T47D (cell line): ENCODE measurements at regions not wholly inside any gene's neighbourhood (a gene's known extent, or its start where the extent isn't known, plus 50 kb on each side); places are given as distances from the start of the nearest gene placed in this dataset.

Experiments
- DNase-seq, 2 experiments: peaks; one replicate each; pipeline versions ENCODE4 v3.0.0 to v3.0.0-alpha.2; 2011 to 2012; ENCODE audit warnings: low read depth in 1 of 2, low spot score in 1 of 2
- JUND ChIP-seq: IDR thresholded peaks from 2 replicates; pipeline ENCODE4 v1.6.1; 2012; ENCODE audit warnings: low read depth
- in situ Hi-C: cut with HindIII; loops from 2 replicates; pipeline ENCODE4 v1.10.0; 2016; ENCODE audit warnings: low sequenced_read_pairs, low pct_unique_long_range_greater_than_20kb

DNA sequence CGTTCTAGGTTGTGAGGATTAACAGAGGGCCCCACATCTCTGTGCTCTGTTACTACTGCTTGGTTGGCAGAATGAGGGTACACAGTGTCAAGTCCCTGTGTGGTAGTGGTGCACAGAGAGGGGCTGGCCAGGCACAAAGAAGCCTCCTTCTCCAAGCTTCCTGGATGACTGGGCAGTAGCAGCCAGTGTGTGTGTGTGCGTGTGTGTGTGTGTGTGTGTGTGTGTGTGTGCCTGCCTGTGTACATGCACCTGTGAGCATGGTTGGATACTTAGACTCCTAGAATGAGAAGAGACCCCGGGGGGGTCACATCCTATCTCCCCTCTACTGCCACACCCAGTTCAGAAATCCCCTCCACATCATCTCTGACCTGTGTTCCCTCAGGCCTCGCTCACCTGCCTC, 146.7 kb upstream of the UNC5B start:
- DNase-seq, result no peak
- no peak for TF ChIP-seq JUND
- in situ Hi-C loops, result no loop called here

DNA sequence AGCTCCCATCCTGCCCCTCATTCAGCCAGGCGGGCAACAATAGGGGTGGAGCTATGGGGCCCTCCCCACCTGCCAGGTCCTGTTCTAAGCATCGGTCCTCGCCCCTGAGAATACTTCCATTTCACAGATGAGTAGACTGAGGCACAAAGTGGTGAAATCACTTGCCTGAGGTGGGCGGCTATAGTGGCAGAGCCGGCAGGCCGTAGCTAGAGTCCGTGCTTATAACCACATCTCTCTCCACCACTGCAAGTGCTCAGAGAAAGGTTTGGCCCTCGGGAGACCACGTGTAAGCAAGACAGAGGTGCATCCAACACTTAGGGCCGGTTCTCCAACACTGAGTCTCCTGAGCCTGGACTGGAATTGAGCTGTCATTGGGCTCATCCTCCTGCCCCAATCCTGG, 145.8 kb upstream of the UNC5B start:
- TF ChIP-seq JUND, result no peak
- in situ Hi-C loops, result no loop called here
- DNase-seq, result no peak

GRCh38 chr10:71067098-71067740, 145.2 kb upstream of the UNC5B start:
- TF ChIP-seq JUND, result no peak
- in situ Hi-C loops, result no loop called here
- no peak for DNase-seq

GRCh38 chr10:71068861-71069271, 143.5 kb upstream of the UNC5B start:
- no peak for TF ChIP-seq JUND
- in situ Hi-C loops, result no loop called here
- DNase-seq, result no peak

DNA sequence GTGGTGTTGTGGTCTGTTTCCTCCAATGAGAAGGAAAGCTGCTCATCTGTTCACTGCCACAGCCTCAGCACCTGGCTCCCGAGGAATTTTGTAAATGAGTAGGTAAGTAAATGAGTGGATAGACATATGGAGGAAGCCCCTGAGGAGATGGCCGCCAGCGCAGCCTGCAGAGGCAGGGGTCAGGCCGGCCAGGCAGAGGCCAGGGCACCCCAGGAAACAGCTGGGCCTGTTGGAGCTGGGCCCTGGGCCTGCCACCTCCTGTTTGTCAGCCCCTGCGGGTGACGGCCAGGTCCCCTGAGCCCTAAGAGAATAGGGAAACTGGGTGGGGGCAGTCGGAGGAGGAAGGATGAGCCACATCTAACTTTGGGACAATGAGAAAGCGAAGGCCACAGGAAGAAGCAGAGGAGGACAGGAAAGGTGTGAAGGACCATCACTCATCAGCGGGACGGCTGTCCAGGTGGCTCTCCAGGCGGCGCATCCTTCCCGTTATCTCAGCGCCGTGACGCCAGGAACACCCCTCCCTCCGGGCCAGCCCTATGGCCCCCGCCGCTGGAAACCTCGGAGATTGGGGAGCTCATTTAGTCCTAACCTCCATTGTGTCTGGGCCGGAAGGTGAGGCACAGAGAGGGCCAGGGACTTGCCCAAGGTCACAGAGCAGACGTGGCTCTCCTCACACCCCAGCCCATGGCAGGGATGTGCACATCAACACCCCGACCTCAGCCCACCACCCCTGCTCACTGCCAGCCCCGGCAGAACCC, 142.3 kb upstream of the UNC5B start:
- DNase-seq, result no peak
- in situ Hi-C loops, result no loop called here
- no peak for TF ChIP-seq JUND

GRCh38 chr10:71070741-71071140, 141.6 kb upstream of the UNC5B start:
- DNase-seq, result no peak
- in situ Hi-C loops, result no loop called here
- no peak for TF ChIP-seq JUND

DNA sequence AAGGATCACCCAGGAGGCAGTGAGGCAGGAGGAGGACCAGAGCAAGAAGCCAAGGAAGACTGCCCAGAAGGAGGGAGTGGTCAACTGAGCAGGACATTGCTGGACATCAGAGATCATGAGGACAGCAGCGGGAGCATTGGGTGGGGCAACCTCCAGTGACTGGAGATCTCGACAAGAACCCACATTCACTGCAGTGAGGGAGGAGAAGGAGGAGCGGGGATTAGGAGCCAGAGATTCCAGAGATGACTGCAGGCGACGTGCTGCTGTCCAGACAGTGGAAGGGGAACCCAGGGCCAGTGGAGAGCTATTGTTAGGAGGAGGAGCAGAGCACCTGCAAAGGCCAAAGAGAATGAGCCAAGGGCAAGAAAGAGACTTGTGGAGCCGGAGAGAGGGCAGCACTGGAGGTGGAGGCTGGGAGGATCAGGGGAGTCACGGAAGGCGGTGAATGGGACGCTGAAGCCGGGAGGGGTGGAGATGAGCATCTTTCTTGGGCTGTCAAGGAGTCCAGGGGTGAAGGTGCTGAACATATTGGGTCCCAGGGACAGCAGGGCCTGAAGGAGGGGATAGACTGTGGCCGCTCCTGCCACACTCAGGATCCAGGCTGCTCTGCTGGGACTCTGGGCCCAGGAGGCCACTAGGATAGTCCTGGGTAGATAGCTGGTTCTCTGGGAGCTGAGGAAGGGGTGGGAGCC, 140.1 kb upstream of the UNC5B start:
- in situ Hi-C loops, result no loop called here

DNA sequence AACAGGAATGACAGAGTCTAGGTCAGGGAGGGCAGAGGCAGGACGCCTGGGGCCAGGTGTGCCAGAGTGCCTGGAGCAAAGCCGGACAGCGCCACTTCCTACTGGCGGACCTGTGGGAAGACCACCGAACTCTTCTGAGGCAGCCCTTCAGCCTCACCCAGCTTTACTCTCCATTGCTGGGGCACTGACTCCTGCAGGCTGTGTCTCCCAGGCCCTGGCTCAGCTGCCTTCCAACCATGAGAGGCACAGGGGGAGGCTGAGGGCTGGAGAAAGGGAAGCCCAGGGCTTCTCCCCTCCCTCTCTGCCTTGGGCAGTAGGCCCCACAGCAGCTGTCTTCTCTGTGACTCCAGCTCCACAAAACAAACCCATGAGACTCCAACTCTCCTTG, 139.6 kb upstream of the UNC5B start:
- in situ Hi-C loops, result no loop called here
- no peak for TF ChIP-seq JUND
- DNase-seq, result no peak

More for the DNA sequence above, 140.1 kb upstream of the UNC5B start:
- DNase-seq, result no peak
- no peak for TF ChIP-seq JUND

DNA sequence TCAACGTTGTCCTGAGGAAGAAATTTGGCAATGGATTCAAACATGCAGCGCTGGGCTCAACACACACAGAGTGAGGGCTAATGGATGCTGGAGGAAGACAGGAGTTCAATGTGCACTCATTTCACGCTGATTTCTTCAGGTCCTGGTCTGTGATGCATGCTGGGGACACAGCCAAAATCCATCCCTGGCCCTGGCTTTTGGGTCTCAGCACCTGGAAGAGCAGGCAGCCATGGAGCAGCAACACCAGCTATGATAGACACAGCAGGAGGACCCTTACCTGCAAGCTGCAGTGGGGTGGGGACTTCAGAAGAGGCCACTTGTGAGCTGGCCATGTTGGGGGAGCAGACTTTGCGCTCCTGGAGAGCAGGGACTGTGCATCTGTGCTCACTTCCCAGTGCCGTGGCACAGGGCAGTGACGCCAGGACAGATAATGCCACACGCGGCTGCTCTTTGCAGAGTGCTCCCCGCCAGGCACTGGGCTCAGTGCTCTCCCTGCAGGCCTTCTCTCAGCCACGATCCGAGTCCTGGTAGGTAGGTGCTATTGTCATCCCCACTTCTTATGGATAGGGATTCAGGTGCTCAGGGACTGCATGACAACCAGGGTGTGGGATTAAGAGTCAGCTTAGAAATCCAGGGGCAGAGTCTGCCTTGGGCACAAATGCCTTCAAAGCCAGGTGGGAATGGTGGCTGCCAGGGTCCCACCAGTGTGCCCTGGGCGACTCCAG, 138.8 kb upstream of the UNC5B start:
- in situ Hi-C loops, result no loop called here
- no peak for TF ChIP-seq JUND
- no peak for DNase-seq

DNA sequence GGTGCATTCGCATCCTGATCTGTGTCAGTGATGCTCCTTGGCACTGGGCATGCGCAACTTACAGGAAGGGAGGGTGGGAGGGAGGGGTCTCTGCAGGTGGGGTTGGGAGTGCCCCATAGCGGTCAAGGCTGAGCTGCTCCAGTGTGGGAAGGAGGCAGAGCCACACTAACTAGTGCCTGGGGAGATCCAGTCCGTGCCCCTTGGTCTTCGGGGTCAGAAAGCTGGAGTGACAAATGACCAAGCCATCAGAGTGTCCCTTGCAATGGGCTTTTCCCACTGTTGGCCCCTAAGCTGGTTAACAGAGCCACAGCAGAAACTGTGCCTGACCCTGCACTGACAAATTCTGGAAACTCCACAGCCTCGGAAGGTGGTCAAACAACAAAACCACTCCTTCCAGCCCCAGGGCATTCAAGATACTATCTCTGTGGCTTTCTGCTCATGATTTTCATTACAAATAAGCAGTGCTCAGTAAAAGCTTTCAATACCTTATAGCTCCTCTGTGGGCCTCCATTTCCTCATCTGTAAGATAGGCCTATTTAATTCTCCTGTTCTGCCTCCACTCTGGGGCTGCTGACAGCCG, 138.1 kb upstream of the UNC5B start:
- no peak for TF ChIP-seq JUND
- in situ Hi-C loops, result no loop called here
- DNase-seq, result peak; percentile 24 to 60

DNA sequence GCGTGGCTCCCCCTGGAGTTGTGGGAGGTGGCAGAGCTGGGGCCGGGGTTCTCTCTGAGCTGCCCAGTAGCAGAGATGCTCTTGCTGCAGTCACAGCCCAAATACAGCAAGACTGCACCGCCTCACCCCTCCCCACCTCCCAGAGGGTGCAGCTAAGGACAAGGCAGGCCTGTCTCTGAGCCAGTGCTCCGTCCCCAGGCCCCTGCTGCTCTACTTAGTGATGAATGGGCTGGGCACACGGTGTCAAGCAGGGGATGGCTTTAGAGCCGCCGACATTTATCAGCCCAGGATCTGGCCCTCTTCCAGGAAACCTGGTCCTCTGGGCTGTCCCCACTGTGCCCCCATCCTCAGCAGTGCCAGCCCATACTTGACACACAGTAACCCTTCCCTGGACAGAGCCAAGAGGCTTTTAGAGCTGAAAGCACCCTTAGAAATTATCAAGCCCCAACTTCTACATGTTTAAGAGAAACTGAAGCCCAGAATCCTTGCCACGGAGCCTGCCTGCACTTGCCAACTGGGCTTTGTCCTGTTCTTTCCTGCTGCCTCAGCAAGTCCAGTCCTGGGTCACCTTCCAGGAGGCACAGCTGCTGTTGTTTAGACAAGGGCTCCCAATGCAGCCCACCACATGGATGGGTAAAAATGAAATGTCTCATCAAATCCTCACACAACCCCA, 137.1 kb upstream of the UNC5B start:
- DNase-seq, result no peak
- in situ Hi-C loops, result no loop called here

More for the DNA sequence above, 137.1 kb upstream of the UNC5B start:
- no peak for TF ChIP-seq JUND
